ENCODE measurements at regions not wholly inside any gene's neighbourhood (a gene's known extent, or its start where the extent isn't known, plus 50 kb on each side); places are given as distances from the start of the nearest gene placed in this dataset.
"Not testable (repeated sequence)": the region's sequence is repeated elsewhere in the genome, so short reads cannot be mapped to it uniquely, and the experiment has no call there.

DNA sequence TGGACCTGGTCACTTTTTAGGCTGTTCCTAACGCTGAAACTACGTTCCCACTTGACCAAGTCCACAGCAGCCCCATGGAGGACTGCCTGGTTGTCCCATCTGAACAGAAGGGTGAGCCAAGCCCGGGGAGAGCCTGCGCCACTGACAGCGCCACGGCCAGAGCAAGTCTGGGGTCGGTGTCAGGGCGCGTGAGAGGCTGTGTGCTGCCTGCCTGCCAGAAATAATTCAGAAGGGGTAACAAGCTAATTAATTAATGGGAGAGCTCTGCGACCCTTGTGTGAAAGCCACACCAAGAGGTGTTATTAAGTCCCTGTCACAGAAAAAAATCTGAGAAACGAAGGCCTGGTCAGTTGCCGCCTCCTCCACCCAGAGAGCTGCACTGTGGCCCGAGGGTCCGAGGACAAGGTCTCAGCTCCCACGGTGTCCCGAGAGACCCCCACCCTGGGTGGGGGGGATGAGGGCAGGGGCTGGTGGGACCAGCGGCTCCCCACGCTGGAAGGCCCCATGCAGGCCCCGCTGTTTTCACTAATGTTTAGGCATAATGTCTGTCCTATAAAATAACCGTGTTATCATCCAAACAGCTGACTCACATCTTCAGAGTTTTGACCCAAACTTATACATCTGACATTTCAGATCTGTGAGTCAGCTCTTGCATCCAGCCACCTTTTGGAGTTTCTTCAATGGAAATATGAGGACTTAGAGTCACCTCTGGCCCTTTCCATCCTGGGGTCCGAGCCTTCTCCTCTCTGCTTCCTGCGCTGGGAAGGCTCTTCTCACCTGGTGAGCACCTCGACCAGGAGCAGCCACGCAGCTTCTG lies 58.5 kb downstream of the DLL1 start:
- DNase-seq (ENCODE audit: low read depth), result no peak

DNA sequence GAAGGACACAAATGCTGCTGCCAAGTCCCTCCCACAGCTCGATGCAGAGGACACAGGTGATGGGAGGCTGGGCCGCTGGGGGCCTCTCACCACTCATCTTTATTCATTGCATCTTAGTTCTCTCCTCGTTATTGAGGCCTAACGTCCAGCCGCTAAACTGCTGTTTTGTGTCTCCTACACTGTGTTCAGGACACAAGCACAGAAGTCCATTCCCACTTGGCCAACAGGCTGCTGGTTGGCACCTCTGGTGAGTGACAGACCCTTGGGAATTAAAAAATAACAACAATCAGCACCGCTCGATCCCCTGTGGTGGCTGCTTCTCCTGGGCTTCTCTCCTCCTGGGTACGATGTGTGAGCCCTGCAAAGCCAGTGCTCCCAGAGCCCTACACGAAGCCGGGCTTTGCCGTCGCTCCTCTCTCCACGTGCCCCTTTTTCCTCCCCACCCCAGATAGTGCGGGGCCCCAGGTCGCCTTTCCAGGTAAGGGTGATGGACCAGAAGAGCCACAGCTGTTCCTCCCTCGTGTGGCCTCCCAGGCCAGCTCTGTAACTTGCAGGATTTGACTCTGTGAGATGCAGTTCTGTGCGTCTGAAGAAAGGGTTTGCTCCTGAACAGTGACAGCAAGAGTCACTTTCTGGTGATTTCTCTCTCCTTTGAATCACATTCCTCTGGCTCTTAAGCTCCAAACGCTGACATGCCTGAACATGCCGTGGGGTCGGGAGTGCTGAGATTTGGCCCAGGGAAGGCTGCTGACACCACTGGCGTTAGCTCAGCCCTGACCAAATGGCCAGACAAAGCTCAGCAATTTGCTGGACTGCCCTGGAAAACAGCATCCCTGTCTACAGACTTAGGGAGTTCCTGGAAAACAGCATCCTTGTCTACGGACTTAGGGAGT lies 59.3 kb downstream of the DLL1 start:
- no peak for DNase-seq (ENCODE audit: low read depth)

DNA sequence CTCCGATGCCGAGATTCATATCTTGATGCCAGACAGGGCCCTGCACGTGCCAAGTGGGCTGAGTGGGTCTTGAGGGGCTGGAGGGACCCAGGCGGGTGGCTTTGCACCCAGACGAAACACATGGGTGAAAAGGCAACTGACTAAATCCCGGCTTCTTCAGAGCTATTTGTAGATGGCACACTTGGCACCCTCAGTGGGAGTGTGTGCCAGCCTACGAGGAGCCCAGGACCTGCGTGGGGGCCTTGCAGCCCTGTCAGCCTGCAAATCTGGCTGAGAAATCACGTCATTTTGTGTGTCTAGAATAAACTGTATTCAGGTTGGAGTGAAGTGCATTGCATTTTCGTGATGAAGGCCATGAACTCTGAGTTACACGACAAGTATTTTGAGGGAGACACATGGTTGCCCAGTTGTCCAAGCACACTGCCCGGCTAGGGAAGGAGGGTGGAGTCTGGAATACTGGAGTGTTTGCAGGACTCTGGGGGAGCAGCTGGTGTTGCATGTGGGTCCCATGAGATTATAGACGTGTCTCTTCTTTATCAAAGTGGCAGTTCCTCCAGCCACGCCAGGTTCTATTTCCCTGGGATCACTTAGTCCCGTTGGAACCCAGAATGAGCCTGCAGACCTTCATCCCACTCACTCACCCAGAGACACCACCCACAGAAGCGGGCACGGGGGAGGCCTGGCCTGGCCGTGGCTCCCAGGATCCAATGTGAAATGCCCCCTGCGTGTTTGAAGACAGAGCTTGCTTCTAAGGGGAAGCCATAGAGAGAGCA lies 60.2 kb downstream of the DLL1 start:
- DNase-seq (ENCODE audit: low read depth), result no peak

DNA sequence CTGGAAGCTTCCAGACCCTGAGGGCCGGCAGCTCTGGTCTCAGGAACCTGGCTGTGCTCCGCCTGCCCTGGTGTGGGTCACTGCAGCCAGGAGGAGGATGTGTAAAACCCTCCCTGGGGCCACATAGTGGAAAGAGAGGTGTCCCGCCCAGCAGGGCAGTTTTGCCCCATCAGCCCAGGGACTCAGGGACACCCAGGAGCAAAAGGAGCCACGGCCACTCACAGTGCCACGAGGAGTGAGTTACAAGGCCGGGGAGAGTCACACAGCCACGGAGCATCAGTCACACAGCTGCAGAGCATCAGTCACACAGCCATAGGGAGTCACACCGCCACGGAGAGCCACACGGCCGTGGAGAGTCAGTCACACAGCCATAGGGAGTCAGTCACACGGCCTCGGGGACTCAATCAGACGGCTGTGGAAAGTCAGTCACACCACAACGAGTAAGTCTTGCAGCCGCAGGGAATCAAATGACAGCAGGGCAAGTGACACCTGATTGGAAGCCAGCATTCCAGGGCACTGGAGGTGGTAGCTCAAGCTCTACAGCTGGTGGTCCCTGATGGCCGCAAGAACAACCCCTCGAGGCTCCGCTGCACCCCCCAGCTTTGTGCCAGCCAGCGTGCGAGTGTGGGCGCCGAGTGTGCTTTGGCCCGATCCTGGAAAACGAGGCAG lies 60.9 kb downstream of the DLL1 start:
- no peak for DNase-seq (ENCODE audit: low read depth)

DNA sequence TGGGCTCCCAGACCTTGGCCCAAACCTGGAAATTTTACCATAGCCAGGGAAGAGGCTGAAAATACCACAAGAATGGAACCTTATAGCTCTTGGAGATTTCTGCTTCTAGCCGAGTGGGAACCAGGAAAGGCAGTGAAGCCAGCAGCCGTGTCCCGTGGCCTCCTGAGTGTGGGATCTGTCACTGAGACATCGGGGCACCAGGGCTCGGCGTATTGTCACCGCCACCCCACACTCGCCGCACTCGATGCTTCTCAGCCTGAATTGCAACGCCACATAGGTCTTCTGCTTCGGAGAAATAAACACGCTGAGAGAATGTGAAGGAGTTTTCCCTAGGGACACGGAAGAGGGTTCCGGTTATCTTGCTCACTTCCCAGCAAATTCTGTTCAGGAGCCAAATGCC lies 61.5 kb downstream of the DLL1 start:
- no peak for DNase-seq (ENCODE audit: low read depth)

DNA sequence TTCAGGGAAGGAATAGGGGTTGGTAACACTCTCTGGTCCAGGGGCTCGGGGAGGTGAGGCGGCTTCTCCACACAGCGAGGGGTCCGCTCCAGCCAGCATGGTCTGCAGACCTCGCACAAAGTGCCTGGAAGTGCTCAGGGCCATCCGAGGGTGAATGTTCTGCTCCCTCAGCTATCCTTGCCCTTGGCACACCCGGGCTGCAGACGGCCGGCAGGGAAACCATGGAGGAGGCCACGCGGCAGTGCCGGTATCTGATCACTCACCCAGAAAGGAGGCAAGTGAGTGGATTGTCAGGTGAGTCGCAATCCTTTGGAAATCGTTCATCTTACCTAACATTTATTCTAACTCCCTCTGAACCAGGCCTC lies 62.0 kb downstream of the DLL1 start:
- no peak for DNase-seq (ENCODE audit: low read depth)

DNA sequence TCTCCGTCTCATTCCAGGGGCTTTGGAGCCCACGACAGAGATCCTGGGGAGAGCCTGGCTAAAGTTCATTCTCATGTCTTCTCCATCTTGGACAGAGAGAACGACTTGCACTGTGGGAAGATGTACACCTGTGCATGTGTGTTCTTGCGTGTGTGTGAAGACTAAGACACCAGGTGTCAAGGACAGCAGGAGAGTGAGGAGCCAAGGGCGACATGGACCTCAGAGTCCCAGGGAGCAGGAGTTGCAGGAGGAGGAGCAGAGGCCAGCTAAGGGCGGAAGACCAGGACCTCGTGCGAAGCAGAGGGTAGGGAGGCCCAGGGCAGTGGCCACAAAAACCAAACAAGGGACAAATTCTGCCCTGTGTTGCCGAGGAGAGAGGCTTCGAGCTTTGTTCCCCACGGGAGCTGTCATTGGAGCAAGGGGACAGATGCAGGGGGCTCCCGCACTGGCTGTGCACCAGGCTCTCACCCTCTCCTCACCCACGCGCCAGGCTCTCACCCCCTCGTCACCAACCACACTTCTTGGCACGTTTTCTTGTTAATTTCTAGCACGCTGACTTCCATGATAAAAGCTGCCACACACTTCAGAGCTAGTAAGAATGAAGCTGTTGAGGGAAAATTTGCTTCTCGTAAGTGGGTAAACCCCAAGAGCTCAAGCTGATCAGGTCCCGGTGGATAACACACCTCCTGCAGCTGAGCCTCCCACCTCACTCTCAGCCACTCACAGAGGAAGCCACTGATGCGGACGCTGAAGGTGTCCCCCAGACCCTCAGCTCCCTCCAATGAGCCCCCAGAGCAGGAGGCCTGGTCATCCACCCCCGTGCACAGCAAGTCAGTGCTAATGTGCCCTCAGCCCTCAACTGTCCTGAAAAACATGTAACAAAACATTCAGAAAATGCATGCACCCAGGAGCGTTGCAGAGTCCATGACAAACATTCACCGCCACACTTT lies 62.6 kb downstream of the DLL1 start:
- DNase-seq (ENCODE audit: low read depth), result no peak

DNA sequence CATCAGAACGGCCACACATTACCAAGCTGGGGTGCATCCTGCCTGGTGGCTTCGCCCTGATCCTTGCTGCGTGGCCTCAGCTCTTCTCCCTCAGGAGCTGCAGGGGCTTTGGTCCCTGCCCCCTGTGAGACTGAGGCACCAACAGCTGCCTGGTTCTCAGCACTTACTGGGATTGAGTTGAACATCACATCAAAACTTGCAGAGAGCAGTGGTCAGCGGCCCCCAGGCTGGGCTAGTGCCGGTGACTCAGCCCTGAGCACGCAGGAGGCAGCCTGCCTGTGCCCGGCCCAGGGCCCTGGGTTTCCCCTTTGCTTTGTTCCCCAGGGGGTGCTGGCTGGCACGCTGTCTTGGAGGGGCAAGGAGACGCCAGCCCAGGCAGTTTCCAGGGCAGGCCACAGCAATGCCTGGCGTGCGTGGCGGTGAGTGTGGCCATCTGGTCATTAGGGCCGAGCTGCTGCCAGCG lies 63.3 kb downstream of the DLL1 start:
- no peak for DNase-seq (ENCODE audit: low read depth)

DNA sequence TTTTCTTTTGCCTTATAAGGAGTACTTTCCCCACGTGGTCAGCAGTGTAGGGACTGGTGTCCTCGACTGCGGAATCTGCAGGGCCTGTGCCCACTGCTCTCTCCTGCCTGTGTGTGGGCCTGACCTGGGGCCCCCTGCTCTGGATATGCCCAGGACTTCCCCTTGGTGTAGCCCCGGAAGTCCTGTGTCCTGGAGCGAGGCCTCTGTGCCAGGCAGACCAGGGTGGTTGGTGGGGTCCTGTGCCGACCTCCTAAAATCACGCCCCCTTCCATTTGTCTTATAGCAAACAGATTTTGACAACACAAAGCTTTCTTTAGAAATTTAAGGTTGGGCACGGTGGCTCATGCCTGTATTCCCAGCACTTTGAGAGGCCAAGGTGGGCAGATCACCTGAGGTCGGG lies 64.2 kb downstream of the DLL1 start:
- DNase-seq (ENCODE audit: low read depth), result no peak

DNA sequence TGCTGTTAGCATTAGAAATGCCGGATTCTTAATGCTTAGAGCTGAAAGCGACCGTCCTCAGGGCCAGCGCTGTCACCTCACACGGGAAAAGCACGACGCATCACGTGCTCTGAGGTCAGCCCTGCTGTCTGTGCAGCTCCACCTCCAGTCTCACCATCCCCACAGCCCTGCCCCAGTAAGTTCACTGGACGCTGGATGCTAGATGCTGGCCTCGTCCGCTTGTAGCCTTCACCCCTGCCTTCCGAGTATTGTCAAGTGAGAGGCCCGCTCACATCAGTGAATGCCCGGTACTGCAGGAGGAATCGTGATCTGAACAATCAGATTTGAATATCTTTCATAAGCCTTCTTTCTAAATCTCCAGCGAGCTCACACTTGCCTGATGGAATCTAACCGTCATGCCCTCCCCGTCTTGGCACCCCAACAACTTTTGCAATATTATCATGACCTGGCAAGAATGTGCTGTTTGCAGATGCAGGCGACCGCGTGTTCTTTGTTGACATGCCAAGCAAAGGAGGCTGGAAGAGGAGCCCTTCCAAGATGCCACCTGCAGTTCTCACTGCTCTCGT lies 64.9 kb downstream of the DLL1 start:
- no peak for DNase-seq (ENCODE audit: low read depth)

DNA sequence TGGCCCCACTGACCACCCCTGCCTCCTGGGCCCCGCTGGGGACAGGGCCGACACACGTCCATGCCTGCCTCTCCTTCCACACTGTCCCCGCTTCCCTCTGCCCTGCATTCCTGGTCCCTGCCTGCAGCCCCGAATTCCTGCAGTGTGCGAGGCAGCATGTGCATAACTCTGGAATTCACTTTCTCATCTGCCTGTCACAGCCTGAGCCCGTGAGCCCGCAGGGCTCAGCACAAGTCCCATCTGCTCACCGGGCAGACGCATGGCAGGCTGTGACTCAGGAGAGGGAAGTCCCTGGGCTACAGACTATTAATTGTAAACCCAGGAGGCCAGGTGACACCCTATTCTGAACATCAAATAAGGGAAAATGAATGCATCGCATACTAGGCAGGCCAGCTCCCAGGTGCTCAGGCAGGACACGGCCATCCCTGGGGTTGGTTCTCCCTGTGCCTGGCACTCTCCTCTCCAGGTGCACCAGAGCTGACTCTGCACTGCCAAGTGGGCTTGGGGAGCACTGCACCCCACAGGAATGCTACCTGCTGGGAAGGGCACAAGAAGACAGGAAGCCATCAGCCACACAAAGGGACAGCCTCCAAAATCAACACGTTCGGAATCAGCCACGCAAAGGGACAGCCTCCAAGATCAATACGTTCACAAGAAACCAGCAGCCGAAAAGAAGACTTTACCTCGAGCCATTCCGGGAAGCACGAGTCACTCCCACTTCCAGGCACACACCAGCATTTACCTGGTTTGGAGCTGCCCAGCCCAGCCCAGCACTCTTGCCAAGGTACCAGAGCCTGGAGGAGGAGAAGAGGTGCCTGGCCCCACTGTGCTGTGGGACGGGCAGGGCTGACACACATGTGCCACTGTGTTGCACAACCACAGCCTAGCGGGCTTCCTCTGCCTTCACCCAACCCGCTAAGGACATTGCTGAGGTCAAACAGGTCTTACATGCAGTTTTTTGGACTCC lies 65.9 kb downstream of the DLL1 start:
- no peak for DNase-seq (ENCODE audit: low read depth)

DNA sequence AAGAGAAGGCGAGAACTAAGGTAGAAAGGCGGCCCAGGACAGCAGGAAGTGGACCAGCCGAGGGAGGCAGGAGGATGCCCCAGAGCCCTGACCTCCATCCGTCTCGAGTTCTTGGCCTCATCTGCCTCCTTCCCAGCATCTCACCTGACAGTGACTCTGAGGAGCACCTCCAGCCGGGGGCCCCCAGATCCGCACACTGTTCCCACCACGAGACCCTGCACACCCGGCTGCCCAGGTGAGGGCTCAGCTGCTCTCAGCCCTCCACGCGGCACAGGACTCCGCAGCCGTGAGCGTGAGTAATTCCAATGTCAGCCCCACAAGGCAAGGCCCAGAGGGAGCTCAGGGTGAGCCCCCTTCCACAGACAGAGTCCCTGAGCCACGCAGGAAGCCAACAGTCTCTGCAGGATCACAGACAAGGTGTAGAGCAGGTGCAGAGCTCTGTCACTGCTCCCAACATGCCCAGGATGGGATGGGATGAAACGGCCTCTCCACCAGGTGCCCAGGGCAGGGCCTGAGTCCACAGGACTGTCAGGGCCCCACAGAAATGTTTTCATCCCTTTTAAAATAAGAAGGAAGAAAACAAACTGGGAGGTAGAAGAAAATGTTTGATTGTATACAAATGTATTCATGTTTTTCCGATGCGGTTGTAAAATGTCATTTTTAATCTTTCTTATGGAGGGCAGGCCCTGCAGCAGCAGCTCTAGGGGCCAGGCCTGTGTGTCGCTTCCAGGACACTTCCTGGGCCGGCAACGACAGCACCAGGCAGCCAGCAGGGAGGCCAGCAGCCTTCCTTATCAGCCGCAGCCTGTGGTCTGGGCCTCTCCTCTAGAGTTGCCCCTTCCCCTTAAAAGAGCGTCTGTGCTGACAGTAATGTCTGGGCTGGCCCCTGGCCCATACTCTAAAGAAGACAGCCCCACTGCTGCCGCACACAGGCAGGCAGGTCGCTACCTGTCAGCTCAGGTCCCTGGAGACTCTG lies 66.9 kb downstream of the DLL1 start:
- no peak for DNase-seq (ENCODE audit: low read depth)

DNA sequence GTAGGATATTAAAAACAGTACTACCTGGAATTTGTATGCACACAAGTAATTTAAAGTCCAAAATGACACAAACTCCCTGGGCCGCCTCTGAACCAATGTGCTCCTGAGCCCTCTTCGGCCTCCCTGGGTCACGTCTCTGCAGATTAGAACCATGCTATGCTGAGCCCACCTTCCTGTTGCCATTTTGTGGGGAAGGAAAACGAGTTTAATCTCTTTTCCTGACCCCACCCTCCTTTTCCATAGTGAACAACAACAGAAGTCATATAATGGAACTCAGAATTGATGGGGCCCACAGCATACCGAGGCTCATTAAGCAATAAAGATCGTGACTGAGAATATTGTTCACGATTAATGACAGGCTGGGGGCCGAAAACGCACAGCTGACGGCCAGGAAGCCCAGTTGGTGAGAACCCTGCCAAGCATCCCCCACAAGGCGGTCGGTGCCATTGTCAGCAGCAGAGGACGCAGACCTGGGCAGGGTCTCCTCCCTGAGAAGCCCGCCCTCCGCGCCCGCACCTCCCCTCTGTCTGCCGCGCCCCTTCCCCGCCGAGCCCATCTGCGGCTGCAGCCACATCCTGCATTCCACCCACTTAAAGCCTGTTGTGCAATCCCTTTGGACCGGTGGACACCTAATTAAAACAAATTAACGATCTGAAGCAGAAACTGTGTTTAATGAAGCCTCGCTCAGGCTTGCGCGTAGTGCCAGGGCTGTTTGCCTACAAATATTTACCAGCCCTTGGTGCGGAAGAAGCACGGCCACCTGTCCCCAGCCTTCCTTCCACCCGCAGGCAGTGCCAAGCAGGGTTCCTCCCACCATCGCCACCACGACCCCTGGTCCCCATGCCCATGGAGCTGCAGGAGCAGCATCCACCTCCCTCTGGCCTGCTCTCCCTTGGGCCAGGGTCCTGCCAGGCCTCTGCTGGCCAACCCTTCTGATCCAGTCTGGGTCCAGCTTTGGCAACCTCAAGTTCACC lies 68.1 kb downstream of the DLL1 start:
- DNase-seq (ENCODE audit: low read depth), result no peak

DNA sequence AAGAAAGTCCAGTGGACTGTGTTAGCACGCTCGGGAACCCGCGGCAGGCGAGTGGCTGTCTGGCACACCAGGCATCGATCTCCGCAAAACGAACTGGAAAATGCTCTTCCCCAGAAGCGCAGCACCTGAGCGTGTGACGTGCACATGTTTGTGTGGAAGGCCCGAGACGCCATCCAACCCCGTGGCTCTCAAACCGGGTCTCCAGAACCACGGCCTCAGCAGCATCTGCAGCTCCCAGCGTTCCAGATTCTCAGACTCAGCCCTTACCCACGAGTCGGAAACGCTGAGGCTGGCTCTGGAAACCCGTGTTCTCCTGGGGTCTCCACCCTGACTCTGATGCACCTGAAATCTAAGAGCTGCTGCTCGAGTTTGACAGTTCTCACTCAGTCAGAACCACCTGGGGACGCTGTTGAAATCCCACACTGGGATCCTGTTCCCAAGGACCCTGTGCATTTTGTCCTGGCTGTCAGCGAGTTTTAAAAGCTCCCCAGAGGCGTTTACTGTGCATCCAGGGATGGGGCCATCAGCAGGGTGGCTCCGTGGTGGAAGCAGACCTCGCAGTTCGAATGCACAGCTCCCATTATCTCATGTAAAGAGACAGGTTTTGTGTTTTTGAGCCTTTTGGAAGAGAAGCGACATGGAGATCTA lies 69.0 kb downstream of the DLL1 start:
- no peak for DNase-seq (ENCODE audit: low read depth)

DNA sequence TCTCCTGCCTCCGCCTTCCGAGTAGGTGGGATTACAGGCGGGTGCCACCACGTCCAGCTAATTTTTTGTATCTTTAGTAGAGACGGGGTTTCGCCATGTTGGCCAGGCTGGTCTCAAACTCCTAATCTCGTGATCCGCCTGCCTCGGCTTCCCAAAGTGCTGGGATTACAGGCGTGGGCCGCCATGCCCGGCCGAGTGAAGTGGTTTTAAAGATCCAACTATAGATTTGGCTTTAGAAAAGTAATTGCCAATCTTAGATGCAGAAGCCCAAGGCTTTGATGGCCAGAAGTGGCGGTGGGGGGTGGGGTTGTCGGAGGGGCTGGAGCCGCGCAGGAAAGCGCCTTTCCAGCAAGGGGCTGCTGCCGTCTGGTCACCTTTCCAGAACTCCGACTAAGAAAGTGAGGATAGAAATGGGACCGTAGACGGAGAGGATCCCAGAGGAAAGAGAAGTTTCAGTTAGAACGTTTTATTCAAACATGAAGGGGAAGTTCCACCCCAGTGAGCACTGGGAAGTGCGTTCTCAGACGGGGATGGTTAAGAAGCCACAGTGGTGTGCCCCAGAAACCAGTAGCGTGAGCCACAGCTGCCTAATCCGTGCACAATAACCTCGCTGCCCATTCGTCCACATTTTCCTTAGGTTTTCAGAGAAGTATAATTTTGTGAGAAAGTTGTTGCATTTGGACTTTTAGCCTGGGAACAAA lies 69.7 kb downstream of the DLL1 start:
- DNase-seq (ENCODE audit: low read depth), result no peak

DNA sequence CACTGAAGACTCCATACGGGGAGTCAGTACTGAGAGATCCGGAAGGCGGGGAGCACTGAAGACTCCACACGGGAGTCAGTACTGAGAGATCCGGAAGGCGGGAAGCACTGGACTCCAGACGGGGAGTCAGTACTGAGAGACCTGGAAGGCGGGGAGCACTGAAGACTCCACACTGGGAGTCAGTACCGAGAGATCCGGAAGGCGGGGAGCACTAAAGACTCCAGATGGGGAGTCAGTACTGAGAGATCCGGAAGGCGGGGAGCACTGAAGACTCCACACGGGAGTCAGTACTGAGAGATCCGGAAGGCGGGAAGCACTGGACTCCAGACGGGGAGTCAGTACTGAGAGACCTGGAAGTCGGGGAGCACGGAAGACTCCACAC lies 77.2 kb downstream of the DLL1 start:
- not testable (repeated sequence) for DNase-seq (ENCODE audit: low read depth)
